ENCODE measurements at regions not wholly inside any gene's neighbourhood (a gene's known extent, or its start where the extent isn't known, plus 50 kb on each side); places are given as distances from the start of the nearest gene placed in this dataset.

- DNase-seq (ENCODE audit: low read depth in 4 of 4, low spot score in 3 of 4), result no peak
These were observed 797.6 kb downstream of the ROBO2 start for GRCh38 chr3:77837456-77838025.

DNA sequence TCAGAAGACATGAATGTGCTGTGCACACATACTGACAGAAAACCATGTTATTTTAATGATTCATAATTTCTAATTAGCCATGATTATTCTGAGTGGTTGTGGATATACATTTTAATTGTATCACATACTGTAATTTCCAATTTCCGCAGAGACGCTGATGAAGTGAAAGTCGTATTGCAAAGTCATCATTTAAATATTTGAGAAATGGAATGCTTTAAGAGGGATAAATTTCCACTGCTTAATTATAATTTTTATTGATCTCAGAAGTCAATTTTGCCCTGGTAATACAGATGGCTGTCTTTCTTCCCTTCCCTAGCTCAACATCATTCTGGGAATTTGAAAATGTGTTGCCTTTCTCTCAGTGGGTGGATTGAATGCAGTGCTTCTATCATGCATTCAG lies 819.3 kb downstream of the ROBO2 start:
- no peak for DNase-seq (ENCODE audit: low read depth in 4 of 4, low spot score in 3 of 4)

GRCh38 chr3:77868725-77869124 lies 828.8 kb downstream of the ROBO2 start:
- no peak for DNase-seq (ENCODE audit: low read depth in 4 of 4, low spot score in 3 of 4)

GRCh38 chr3:77869423-77869822 lies 829.5 kb downstream of the ROBO2 start:
- DNase-seq (ENCODE audit: low read depth in 4 of 4, low spot score in 3 of 4), result no peak

DNA sequence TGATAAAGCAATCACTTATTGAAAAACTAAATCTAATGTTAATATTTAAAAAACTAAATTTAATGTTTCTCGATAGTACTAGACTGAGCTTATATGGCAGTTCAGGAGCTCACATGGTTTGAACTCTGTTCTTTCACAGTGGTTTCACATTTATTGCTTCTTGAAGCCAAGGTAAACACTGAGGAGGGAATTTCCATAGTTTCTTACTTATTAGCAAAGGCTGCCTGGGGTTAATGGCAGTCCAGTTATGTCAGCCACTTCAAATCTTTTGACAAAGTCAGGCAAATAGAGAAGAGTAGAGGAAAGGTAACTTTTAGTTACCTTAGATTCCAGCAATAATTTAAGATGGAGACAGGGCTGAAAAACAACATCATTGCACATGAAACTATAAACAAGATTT lies 831.5 kb downstream of the ROBO2 start:
- no peak for DNase-seq (ENCODE audit: low read depth in 4 of 4, low spot score in 3 of 4)

- DNase-seq (ENCODE audit: low read depth in 4 of 4, low spot score in 3 of 4), result no peak
These were observed 833.7 kb downstream of the ROBO2 start for GRCh38 chr3:77873598-77873997.

GRCh38 chr3:77885381-77885780 lies 845.5 kb downstream of the ROBO2 start:
- no peak for DNase-seq (ENCODE audit: low read depth in 4 of 4, low spot score in 3 of 4)

DNA sequence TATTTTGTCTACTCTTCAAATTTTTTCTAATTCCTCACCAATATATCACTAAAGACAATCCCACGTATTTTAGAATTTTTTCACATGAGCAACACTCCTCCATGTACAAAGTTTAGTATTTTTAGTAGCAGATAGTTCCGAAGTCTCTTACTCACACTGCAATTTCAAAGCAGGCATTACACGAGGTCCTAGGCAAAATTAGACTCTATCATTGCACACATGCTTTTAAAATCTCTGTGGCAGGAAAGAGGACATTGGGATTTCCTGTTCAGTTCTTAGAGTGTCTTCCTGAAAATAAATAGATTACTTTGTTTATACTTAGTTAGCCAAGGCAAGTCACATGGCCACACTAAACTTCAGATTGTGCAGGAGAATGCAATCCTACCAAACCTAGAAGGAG lies 847.7 kb downstream of the ROBO2 start:
- no peak for DNase-seq (ENCODE audit: low read depth in 4 of 4, low spot score in 3 of 4)

GRCh38 chr3:77889616-77890015 lies 849.7 kb downstream of the ROBO2 start:
- DNase-seq (ENCODE audit: low read depth in 4 of 4, low spot score in 3 of 4), result no peak

GRCh38 chr3:77898621-77899020 lies 858.7 kb downstream of the ROBO2 start:
- no peak for DNase-seq (ENCODE audit: low read depth in 4 of 4, low spot score in 3 of 4)

DNA sequence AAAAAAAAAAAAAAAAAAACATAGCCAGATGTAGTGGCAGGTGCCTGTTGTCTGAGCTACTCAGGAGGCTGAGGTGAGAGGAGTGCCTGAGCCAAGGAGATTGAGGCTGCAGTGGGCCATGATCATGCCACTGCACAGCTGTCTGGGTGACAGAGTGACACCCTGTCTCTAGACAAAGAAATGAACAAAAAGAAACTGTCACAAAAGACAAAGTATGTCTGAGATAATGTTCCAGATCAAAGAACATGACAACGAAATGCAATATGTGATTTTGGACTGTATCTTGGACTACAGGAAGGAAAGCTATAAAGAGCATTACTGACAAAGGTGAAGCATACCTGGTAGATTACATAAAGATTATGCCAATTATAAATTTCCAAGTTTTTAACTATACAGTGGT lies 862.8 kb downstream of the ROBO2 start:
- no peak for DNase-seq (ENCODE audit: low read depth in 4 of 4, low spot score in 3 of 4)

DNA sequence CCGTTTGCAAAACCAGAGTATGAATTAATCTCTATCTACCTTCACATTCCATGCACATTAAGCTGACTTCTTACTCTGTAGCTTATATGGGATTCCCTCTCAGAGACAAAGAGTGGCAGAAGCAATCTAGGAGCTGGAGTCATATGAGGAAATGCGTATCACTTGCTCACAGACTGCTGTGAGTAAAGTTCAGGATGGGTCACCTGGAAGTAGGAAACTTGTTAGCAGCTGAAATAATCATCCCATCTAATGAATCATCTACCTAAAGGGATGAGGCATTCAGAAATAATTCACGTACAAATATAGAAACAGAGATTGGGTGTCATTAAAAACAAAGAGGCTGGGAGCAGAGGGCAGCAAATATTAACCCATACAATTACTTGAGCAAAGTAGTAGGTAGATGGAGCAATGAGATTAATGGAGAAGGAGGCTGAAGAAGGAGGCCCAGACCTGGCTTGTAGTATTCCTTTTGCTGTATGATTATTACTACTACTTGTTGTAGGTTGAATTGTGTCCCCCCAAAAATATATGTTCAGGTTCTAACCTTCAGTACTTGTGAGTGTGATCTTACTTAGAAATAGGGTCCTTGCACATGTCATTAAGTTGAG lies 866.3 kb downstream of the ROBO2 start:
- DNase-seq (ENCODE audit: low read depth in 4 of 4, low spot score in 3 of 4), result no peak

DNA sequence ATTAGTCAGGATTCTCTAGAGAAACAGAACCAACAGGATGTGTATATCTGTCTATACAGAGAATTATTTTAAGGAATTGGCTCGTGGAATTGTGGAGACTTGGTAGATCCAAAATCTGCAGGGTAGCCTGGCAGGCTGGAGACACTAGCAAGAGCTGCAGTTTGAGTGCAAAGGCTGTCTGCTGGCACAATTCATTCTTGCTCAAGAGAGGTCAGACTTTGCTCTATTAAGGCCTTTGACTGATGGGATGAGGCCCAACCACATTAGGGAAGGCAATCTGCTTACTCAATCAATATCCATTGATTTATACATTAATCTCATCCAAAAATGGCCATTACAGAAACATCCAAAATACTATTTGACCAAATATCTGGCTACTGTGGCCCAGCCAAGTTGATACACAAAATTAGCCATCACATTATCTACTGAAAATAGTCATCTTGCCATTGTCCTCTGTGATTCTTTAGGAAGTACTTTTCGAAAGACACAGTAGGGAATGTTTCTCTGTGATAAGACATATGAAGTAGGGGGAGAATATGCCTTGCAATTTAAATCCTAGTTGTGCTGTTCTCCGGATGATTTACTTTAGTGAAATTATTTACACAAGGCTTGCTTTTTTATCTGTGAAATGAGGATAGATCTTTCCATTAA lies 873.8 kb downstream of the ROBO2 start:
- no peak for DNase-seq (ENCODE audit: low read depth in 4 of 4, low spot score in 3 of 4)

DNA sequence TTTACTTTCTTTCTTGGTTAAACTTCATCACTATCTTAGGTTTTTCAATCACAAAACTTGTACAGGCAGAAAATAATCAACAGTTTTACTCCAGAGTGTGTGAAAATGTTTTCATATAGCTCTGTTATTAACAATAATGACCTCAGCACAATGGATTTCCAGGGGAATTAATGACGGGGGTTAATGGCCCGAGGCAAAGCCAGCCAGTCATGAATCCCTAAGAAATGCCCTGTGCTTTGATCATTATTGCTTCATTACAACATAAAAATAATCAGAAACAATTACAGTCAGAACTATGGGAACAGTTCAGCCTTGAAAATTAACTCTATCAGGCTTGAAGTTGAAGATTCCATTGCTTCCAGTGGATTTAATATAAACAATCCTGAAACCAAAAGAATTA lies 875.4 kb downstream of the ROBO2 start:
- no peak for DNase-seq (ENCODE audit: low read depth in 4 of 4, low spot score in 3 of 4)

DNA sequence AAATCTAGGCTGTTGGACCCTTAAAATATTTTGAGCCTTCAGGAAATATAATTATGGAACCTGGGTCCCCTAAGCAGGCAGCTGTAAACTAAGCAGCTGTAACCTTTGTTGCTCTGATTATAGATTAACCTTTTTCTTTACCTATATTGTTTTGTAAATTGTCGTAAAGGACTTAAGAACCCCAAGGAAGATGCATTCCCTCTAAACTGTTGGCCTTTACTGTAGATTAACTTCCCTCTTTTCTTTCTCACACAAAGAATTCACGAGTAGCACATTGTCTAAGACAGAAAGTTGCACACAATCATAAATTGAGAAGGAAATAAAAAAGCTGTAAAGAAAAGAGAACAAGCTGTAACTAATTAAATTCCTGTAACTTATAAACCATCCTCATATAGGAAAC lies 877.3 kb downstream of the ROBO2 start:
- no peak for DNase-seq (ENCODE audit: low read depth in 4 of 4, low spot score in 3 of 4)

DNA sequence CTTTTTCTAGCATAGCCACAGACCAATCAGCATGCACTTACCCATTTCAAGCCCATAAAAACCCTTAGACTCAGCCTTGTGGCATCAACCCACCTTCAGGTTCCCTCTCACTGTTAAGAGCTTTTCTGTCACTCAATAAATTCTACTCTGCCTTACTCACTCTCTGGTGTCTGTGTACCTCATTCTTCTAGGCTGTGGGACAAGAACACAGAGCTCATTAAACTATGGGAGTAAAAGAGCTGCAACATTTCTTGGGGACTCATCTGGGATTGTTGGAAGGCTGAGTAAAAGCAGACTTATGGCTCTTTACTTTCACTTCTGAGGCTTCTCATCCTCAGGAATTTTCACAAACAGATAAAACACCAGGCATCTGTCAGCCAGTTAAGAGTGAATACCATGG lies 879.3 kb downstream of the ROBO2 start:
- no peak for DNase-seq (ENCODE audit: low read depth in 4 of 4, low spot score in 3 of 4)

GRCh38 chr3:77931255-77932009 lies 891.5 kb downstream of the ROBO2 start:
- DNase-seq (ENCODE audit: low read depth in 4 of 4, low spot score in 3 of 4), result peak; percentile 68 to 82 (median 78)

DNA sequence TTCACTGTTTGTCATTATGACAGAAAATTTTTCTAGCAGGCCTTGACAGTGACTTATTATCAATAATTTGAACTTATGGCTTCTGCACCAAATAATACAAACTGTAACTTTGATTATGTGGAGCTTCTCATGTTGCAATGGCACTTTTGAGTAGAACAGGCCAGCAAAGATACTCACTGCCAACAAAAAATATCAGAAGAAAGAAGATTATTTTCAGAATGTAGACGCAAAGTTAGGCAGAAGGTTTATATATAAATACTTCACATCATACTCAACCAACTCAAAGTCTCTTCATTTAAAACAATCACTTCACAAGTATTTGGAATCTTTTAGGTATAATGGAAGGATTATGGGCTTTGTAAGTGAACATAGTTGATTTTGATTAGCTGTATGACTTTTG lies 893.0 kb downstream of the ROBO2 start:
- no peak for DNase-seq (ENCODE audit: low read depth in 4 of 4, low spot score in 3 of 4)

- no peak for DNase-seq (ENCODE audit: low read depth in 4 of 4, low spot score in 3 of 4)
These were observed 894.0 kb downstream of the ROBO2 start for GRCh38 chr3:77933926-77934325.

- no peak for DNase-seq (ENCODE audit: low read depth in 4 of 4, low spot score in 3 of 4)
These were observed 895.5 kb downstream of the ROBO2 start for GRCh38 chr3:77935418-77935817.

- no peak for DNase-seq (ENCODE audit: low read depth in 4 of 4, low spot score in 3 of 4)
These were observed 899.8 kb downstream of the ROBO2 start for GRCh38 chr3:77939726-77940125.

GRCh38 chr3:77943598-77943997 lies 903.7 kb downstream of the ROBO2 start:
- DNase-seq (ENCODE audit: low read depth in 4 of 4, low spot score in 3 of 4), result no peak
